GM19351 (cell line): ENCODE measurements at regions not wholly inside any gene's neighbourhood (a gene's known extent, or its start where the extent isn't known, plus 50 kb on each side); places are given as distances from the start of the nearest gene placed in this dataset.

ENCODE experiments used
- ATAC-seq: cut with Tn5 transposase; IDR thresholded peaks from one replicate; pipeline ENCODE4 v1.9.1; 2021; ENCODE audit warnings: mild to moderate bottlenecking, moderate library complexity; ENCODE audit not compliant: unreplicated experiment

- ATAC-seq: no peak
Measured at GRCh38 chr2:163541943-163542342, 193.9 kb downstream of the FIGN start.

- no peak for ATAC-seq
Measured at GRCh38 chr2:163541495-163541894, 194.3 kb downstream of the FIGN start.

- no peak for ATAC-seq
Measured at GRCh38 chr2:163528640-163529217, 207.1 kb downstream of the FIGN start.

- no peak for ATAC-seq
Measured at GRCh38 chr2:163527381-163527780, 208.4 kb downstream of the FIGN start.

- no peak for ATAC-seq
Measured at GRCh38 chr2:163518762-163519161, 217.0 kb downstream of the FIGN start.

- ATAC-seq: no peak
Measured at GRCh38 chr2:163515836-163516235, 220.0 kb downstream of the FIGN start.

- ATAC-seq: no peak
Measured at GRCh38 chr2:163505281-163505680, 230.5 kb downstream of the FIGN start.

- ATAC-seq: no peak
Measured at GRCh38 chr2:163493359-163494298, 242.2 kb downstream of the FIGN start.

GRCh38 chr2:163491850-163492249 lies 244.0 kb downstream of the FIGN start:
- ATAC-seq: no peak

- ATAC-seq: no peak
Measured at GRCh38 chr2:163490281-163490680, 245.5 kb downstream of the FIGN start.

- ATAC-seq: no peak
Measured at GRCh38 chr2:163481515-163481914, 254.3 kb downstream of the FIGN start.

GRCh38 chr2:163479599-163479998 lies 256.2 kb downstream of the FIGN start:
- no peak for ATAC-seq

- no peak for ATAC-seq
Measured at GRCh38 chr2:163475815-163476214, 260.0 kb downstream of the FIGN start.

GRCh38 chr2:163474889-163475288 lies 260.9 kb downstream of the FIGN start:
- ATAC-seq: no peak

GRCh38 chr2:163474319-163474744 lies 261.5 kb downstream of the FIGN start:
- no peak for ATAC-seq

- no peak for ATAC-seq
Measured at GRCh38 chr2:163471947-163472346, 263.9 kb downstream of the FIGN start.

- ATAC-seq: no peak
Measured at GRCh38 chr2:163469561-163469962, 266.2 kb downstream of the FIGN start.

- ATAC-seq: no peak
Measured at GRCh38 chr2:163467251-163467630, 268.6 kb downstream of the FIGN start.

GRCh38 chr2:163466331-163467250 lies 269.2 kb downstream of the FIGN start:
- ATAC-seq: no peak

- ATAC-seq: no peak
Measured at GRCh38 chr2:163465440-163465839, 270.4 kb downstream of the FIGN start.

- ATAC-seq: no peak
Measured at GRCh38 chr2:163463411-163463810, 272.4 kb downstream of the FIGN start.
